ENCODE measurements at regions not wholly inside any gene's neighbourhood (a gene's known extent, or its start where the extent isn't known, plus 50 kb on each side); places are given as distances from the start of the nearest gene placed in this dataset.

DNA sequence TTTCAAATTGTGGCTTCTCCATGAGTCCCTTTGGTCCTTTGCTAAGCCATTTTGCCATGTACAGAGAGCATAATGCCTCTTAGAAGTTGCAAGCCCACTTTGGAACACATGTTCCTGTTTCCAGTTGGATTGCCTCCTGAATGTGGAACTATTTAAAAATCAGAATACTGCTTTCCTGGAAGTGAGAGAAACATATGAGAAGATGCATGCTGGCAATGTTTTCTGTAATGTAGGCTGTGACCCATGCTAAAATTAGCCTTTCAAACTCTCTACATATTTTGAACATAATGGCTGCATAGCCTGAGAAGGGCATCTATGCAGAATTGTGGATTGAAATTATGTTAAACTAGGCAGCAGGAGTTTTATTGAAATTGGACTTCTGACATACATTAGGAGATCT, 175.5 kb upstream of the PAPPA start:
- TF ChIP-seq, protein P1, sequence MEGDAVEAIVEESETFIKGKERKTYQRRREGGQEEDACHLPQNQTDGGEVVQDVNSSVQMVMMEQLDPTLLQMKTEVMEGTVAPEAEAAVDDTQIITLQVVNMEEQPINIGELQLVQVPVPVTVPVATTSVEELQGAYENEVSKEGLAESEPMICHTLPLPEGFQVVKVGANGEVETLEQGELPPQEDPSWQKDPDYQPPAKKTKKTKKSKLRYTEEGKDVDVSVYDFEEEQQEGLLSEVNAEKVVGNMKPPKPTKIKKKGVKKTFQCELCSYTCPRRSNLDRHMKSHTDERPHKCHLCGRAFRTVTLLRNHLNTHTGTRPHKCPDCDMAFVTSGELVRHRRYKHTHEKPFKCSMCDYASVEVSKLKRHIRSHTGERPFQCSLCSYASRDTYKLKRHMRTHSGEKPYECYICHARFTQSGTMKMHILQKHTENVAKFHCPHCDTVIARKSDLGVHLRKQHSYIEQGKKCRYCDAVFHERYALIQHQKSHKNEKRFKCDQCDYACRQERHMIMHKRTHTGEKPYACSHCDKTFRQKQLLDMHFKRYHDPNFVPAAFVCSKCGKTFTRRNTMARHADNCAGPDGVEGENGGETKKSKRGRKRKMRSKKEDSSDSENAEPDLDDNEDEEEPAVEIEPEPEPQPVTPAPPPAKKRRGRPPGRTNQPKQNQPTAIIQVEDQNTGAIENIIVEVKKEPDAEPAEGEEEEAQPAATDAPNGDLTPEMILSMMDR (optimal IDR thresholded peaks at IDR 0.05 in 1 of 3, IDR thresholded peaks at IDR 0.05 in 1 of 3, conservative IDR thresholded peaks at IDR 0.05 in 1 of 3; ENCODE audit: extremely low read depth in 1 of 3, insufficient read depth in 2 of 3, low read length in 3 of 3) = no peak
- TF ChIP-seq EZH2 (IDR thresholded peaks at IDR 0.05; ENCODE audit: low read length) = no peak
